Amniotic epithelial cell (primary cell): ENCODE measurements at regions not wholly inside any gene's neighbourhood (a gene's known extent, or its start where the extent isn't known, plus 50 kb on each side); places are given as distances from the start of the nearest gene placed in this dataset.

Source experiments
- DNase-seq: peaks from one replicate; pipeline ENCODE4 v3.0.0-alpha.2; 2010; ENCODE audit warnings: low read depth

DNA sequence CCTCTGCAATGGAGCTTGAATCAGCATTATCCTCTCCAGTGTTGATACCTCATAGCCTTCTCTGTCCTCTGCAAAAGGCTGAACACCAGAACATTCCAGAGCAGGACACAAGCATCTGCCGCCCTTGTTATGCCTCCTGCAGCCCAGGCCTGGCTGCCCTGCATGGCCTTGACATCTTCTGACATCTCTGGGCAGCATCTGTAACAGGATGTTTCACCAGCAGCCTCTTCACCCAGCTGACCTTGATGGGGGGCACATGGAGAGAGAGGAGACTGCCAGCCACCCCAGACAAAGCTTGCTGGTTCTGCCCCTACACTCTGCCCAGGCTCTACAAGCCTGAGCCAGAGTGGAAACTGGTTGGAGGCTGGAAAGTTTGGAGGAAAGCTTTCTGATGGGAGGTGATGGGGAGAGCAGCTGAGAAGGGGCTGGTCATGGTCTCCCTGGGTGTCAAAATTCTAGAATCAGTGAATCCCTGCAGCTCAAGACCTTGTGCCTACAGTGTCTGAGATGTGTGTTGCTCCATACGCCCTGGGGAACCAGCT, 145.1 kb downstream of the MRPL14 start:
- no peak for DNase-seq

GRCh38 chr6:43981363-43981990, 145.8 kb downstream of the MRPL14 start:
- DNase-seq = no peak

GRCh38 chr6:43980004-43980795, 147.1 kb downstream of the MRPL14 start:
- DNase-seq = no peak

GRCh38 chr6:43979525-43979924, 147.7 kb downstream of the MRPL14 start:
- DNase-seq = no peak

- DNase-seq = no peak
Observed at GRCh38 chr6:43978473-43979346, 148.5 kb downstream of the MRPL14 start.

DNA sequence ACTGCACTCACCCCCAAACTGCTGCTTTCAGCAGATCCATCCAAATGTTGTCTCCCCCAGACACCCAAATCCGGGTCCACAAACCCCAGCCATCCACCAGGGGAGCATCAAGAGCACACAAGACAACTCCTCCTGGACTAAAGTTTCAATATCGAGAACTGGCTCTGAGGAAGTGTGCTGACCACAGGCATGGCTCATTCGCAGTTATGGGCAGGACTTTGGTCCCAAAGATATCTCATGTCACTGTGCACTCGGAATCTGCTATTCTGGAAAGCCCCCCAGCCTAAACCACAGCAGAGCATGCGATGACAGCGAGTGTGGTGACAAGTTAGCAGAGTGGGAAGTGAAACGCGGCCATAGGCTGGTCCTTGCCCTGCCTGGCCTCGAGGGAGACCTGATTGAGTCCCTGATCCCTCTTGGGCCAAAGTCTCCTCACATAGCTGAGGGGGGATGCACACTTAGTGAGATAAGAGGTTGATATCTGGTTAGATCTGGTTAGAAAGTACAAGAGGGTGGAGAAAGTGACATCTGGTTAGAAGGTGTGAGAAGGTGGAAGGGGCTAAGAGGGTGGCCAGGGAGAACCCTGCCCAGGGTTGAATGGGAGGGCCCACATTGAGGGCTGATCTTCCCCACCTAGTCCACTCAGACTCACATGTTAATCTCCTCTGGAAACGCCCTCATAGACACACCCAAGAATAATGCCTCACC, 149.7 kb downstream of the MRPL14 start:
- DNase-seq = no peak

- DNase-seq = no peak
Observed at GRCh38 chr6:43976706-43977403, 150.4 kb downstream of the MRPL14 start.

GRCh38 chr6:43974643-43975230, 152.5 kb downstream of the MRPL14 start:
- no peak for DNase-seq

DNA sequence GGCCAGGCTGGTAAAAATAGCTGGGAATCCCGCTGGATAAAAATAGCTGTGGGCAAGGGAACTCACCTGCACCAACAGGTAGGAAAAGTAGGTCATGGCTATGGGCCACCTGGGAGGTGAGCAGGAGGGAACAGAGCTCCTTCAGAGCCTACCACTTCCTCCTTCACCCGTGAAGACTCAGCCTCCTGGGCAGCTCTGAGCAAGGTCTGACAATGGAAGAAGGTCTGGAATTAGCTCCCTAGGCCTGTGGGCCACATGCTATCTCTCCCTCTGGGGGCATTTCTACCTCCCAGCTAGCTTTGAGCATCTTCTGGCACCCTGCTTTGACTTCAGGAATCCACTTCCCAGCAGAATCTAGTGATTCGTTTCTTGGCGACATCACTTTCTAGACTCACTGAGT, 153.9 kb downstream of the MRPL14 start:
- DNase-seq = no peak

GRCh38 chr6:43972913-43973300, 154.3 kb downstream of the MRPL14 start:
- DNase-seq = peak; percentile 71

DNA sequence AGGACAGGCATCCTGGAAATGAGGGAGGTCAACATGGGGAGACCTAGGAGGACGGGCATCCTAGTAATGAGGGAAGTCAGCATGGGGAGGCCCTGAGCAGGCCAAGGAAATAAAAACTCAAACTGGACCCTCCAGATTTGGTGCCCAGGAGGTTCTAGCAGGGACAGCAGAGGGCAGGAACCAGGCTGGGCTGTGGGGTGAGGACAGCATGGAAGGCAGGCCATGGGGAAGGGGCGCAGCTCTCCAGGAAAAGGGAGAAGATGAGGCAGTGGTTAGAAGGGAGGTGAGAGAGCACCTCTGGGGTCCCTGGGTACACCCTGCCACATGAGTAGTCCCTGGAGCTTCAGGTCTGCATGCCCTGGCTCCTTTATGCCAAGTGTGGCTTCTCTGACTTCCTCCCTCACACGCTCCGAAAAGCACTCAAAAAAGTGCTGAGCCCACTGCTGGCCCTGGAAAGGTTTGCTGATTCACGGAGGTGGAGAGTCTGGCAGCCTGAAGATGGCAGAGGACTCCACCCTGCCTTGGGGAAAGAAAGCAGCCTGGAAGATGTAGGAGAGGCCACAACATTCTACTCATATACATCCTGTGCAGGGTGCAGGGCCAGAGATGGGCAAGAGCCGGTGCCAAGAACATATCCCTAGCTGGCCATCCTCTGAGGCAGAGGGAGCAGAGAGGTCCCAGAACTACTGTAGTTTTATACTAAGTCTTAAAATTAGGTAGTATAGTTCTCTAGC, 154.9 kb downstream of the MRPL14 start:
- DNase-seq = no peak

DNA sequence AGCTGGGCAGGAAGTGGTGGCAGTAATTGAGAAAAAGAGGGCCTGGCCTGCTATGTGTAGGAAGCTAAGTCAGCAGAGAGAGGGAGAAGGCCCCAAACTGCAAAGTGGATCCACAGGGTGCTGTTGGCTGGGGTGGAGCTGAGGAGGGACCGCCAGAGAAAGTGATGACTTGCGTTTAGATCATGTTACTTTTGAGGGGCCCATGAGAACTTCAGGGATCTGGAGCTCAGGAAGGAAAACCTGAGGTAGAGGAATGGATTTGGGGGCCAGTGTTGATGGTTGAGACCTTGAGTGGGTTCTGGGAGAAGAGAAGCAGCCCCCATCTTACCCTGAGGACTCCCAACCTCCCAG, 155.5 kb downstream of the MRPL14 start:
- DNase-seq = no peak

DNA sequence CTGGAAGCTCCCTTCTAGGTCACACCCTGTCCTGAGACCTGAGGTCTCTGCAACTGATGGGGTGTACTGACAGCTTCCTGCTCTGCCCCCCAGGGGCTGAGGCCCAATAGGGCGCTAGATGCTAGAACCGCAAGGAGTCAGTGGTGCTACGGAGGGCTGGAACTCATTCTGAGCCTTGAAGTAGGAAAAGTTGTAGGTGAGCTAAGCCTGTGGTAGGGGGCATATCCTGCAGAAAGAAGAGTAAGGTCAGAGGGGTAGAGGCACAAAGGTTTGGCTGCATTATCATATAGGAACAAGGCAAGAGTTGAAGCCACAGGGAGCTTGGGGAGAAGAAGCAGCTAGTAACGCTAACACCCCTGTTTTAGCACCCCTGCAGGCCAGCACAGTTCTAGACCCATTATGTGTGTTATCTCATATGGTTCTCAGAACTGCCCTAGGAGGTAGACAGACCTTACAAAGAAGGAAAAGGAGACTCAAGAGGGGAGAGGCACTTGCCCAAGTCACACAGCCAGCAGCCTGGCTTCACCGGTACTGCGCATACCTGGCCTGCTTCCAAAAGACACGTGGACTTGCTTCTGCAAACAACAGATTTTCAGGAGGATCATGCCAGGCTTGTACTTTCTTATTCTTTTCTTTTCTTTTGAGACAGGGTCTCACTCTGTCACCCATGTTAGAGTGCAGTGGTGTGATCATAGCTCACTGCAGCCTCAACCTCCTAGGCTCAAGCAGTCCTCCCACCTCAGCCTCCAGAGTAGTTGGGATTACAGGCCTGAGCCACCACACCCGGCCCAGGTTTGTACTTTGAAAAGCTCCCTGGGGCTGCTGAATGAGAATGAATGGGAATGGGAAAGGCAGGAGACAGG, 156.1 kb downstream of the MRPL14 start:
- no peak for DNase-seq

GRCh38 chr6:43970068-43970912, 157.0 kb downstream of the MRPL14 start:
- no peak for DNase-seq

GRCh38 chr6:43969158-43969981, 157.9 kb downstream of the MRPL14 start:
- DNase-seq = no peak

GRCh38 chr6:43968110-43968965, 158.9 kb downstream of the MRPL14 start:
- DNase-seq = no peak

DNA sequence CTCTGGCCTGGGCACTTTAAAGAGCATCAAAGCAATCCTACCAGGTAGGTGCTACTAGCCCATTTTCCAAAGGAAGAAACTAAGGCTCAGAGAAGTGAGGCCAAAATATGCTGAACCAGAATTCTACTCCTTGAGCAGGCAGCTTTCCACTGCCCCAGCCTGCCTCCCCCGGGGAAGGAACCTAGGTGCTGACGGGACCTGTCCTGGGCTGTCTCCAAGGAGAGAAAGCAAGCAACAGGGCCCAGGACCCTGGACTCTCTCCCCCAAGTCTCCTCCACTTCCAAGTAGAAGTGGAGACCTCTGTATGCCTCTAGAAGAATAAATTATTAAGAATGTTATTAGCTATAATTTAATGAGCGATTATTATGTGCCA, 159.5 kb downstream of the MRPL14 start:
- no peak for DNase-seq
